ENCODE measurements at regions not wholly inside any gene's neighbourhood (a gene's known extent, or its start where the extent isn't known, plus 50 kb on each side); places are given as distances from the start of the nearest gene placed in this dataset.
"Not testable (repeated sequence)": the region's sequence is repeated elsewhere in the genome, so short reads cannot be mapped to it uniquely, and the experiment has no call there.

DNA sequence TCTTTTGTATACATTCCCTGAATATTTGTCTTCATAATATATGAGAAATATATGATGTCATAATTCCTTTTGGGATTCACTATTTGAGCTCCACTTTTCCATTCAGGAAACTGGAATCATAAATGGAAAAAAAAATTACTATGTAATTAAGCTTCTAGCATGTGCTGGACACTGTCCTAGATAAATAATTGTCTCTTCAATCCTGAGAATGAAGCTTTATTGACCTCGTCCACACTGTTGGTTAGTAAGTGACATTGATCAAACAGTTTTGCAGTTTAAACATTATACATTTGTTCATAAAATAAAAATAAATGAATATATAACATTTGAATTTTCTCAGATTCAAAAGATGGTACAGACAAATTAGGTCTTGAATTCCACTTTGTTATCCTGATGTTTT lies 1691.2 kb downstream of the LRRC4C start:
- H3K4me3 ChIP-seq = no peak overlapping the region
- H3K27me3 ChIP-seq = no peaks in the 10 kb centered on the region
- no peak overlapping the region for H3K27ac ChIP-seq
- no peak for ATAC-seq (ENCODE audit: low FRiP score in 2 of 2)
- H3K36me3 ChIP-seq = no peaks in the 10 kb centered on the region
- no peak for DNase-seq
- TF ChIP-seq CTCF (IDR thresholded peaks at IDR 0.05) (no peak), POLR2A (IDR thresholded peaks at IDR 0.05) (no peak), POLR2AphosphoS5 (IDR thresholded peaks at IDR 0.05) (no peak), EP300 (IDR thresholded peaks at IDR 0.05) (no peak)
- WGBS, 2 donors = 77 to 80% methylated on average over 1 of the region's 1 CpG
- H3K4me1 ChIP-seq = no peaks in the 10 kb centered on the region
- H3K9me3 ChIP-seq = no peaks in the 10 kb centered on the region

DNA sequence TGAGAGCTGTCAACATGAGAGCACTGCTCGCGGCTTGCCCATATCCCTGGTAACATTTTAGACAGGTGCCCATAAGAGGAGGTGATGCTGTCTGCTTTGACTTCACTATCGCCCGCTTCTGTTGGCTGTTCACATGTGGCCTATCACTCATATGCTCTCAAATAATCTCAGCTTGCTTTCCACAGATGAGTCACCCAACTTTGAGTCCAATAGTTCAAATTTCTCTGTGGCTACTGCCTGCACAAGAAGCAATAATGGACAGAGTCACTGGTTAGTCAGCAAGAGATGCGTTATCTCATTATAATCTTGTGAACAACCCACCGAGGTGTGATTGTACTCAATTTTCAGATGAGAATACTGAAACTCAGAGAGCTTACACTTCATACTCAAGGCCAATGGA lies 1714.1 kb downstream of the LRRC4C start:
- ATAC-seq (ENCODE audit: low FRiP score in 2 of 2) (no peak), DNase-seq (no peak)
- no peak overlapping the region for H3K27ac ChIP-seq
- no peak overlapping the region for H3K4me3 ChIP-seq
- H3K9me3 ChIP-seq = no peaks in the 10 kb centered on the region
- TF ChIP-seq POLR2A (IDR thresholded peaks at IDR 0.05) (no peak), EP300 (IDR thresholded peaks at IDR 0.05) (no peak), CTCF (IDR thresholded peaks at IDR 0.05) (no peak), POLR2AphosphoS5 (IDR thresholded peaks at IDR 0.05) (no peak)
- H3K4me1 ChIP-seq = no peaks in the 10 kb centered on the region
- H3K27me3 ChIP-seq = no peaks in the 10 kb centered on the region
- no peaks in the 10 kb centered on the region for H3K36me3 ChIP-seq
- WGBS, 2 donors = 94 to 96% methylated on average over 6 of the region's 6 CpGs

GRCh38 chr11:39741066-39741465 lies 1718.4 kb downstream of the LRRC4C start:
- 88 to 100% methylated on average over 2 of the region's 2 CpGs for WGBS, 2 donors
- Histone ChIP-seq H3K4me1 (no peaks in the 10 kb centered on the region), H3K9me3 (no peaks in the 10 kb centered on the region), H3K27me3 (no peaks in the 10 kb centered on the region), H3K36me3 (no peaks in the 10 kb centered on the region), H3K4me3 (no peak overlapping the region), H3K27ac (no peak overlapping the region)
- TF ChIP-seq EP300 (IDR thresholded peaks at IDR 0.05) = no peak
- TF ChIP-seq POLR2AphosphoS5 (IDR thresholded peaks at IDR 0.05) = no peak
- TF ChIP-seq CTCF (IDR thresholded peaks at IDR 0.05) = no peak
- no peak for TF ChIP-seq POLR2A (IDR thresholded peaks at IDR 0.05)
- DNase-seq (no peak), ATAC-seq (ENCODE audit: low FRiP score in 2 of 2) (no peak)

DNA sequence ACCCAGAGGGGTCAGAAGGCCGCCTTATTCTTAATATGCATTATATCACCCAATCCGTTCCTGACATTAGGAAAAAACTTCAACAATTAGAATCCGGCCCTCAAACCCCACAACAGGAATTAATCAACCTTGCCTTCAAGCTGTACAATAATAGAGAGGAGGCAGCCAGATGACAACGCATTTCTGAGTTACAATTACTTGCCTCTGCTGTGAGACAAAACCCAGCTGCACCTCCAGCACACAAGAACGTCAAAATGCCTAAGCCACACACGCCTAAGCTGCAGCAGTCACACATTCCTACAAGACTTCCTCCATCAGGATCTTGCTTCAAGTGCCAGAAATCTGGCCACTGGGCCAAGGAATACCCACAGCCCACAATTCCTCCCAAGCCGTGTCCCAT lies 1723.1 kb downstream of the LRRC4C start:
- not testable (repeated sequence) for H3K9me3 ChIP-seq; H3K36me3 ChIP-seq; H3K4me1 ChIP-seq; H3K27me3 ChIP-seq; H3K4me3 ChIP-seq; ATAC-seq (ENCODE audit: low FRiP score in 2 of 2); H3K27ac ChIP-seq; DNase-seq
- WGBS, 2 donors = 74 to 79% methylated on average over 6 to 7 of the region's 7 CpGs

GRCh38 chr11:39732001-39732400 lies 1727.5 kb downstream of the LRRC4C start:
- Histone ChIP-seq H3K27me3 (no peaks in the 10 kb centered on the region), H3K27ac (no peak overlapping the region), H3K4me1 (no peaks in the 10 kb centered on the region), H3K9me3 (no peaks in the 10 kb centered on the region), H3K36me3 (no peaks in the 10 kb centered on the region), H3K4me3 (no peak overlapping the region)
- no peak for DNase-seq
- no peak for ATAC-seq (ENCODE audit: low FRiP score in 2 of 2)
- TF ChIP-seq CTCF (IDR thresholded peaks at IDR 0.05) = no peak
- no peak for TF ChIP-seq POLR2A (IDR thresholded peaks at IDR 0.05)
- no peak for TF ChIP-seq EP300 (IDR thresholded peaks at IDR 0.05)
- no peak for TF ChIP-seq POLR2AphosphoS5 (IDR thresholded peaks at IDR 0.05)

Data from upper lobe of left lung (tissue), 6 donors.